ENCODE measurements at regions not wholly inside any gene's neighbourhood (a gene's known extent, or its start where the extent isn't known, plus 50 kb on each side); places are given as distances from the start of the nearest gene placed in this dataset.
"Not testable (repeated sequence)": the region's sequence is repeated elsewhere in the genome, so short reads cannot be mapped to it uniquely, and the experiment has no call there.

GRCh38 chr11:70551351-70552166, 153.2 kb downstream of the CTTN start:
- DNase-seq: no peak

DNA sequence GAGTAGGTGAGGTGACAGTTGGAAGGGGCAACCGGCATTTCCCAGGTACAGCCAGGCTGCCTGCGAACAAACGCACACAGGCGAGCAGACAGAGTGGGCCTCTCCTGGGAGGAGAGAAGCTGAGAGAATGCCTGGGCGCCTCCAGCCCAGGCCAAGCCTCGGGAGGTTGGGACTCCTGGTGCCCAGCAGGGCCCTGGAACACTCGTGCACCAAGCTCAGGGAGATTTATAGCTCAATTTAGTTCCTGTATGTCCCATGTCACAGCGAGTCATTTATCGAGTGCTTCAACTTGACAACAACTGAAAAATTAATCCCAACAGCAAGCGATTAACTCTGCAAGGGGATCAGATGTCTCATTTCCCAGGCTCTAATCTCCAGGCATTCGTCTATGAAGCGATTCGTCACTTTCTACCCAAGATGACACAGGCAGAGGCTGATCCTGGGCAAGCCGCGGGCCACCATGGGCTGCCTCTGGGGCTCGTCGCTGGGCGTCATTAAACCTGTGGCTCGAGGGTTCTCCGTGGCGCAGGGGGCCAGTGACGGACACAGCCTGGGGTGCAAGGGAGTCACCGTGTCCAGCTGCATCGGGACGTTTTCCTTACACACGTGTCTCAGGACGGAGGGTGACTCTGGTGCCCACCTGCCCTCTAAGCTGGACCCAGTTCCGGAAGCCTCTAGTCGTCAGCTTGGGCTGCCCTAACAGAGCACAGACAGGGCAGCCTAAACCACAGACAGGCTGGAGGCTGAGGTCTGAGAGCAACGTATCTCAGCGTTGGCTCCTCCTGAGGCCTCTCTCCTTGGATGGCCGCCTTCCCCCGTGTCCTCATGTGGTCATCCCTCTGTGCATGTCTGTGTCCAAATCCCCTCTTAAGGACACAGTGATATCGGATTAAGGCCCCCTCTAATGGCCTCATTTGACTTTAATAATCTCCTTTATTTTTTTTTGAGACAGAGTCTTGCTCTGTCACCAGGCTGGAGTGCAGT, 154.1 kb downstream of the CTTN start:
- DNase-seq: no peak

DNA sequence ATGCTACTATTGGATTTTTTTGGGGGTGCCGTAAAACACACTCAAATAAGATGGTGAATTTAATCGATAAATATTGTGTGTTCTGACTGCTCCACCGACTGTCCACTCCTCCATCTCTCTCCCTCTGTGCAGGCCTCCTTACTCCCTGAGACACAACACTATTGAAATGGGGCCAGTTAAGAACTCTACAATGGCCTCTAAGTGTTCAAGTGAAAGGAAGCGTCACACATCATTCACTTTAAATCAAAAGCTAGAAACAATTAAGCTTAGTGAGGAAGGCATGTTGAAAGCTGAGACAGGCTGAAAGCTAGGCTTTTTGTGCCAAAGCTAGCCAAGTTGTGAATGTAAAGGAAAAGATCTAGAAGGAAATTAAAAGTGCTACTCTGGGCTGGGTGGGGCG, 156.7 kb downstream of the CTTN start:
- DNase-seq: peak; percentile 38

DNA sequence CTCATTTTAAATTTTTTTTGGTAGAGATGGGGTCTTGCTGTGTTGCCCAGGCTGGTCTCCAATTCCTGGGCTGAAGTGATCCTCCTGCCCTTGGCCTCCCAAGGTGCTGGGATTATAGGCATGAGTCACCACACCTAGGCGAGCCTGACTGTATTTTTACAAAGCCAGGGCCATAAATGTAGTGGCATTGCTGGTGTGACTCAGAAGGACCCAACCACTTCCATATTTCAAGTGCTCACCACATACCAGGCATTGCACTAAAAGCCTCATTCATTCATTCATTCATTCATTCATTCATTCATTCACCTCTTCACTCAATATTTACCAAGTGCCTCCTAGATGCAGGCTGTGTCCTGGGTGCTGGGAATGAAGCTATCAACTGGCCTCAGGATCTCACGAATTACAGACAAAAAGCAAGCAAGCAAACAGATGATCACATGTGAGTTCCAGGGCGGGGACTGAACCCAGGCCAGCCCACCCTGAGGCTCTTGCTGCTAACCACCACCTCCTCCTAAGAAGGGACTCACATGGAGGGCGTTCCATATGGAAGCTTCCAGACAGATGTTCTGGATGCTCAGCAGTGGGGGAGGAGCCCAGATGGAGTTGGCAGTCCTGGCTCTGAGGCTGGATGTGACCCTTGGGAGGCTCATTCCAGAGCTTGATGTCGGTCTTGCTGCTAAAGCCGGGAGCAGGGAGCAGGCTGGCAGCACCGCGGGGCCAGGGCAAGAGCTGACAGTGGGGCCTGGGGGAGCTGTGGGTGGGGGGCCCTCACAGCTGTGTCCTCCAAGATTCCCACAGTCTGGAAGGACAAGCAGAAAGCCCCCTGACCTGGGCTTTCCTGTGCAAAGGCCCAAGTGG, 158.8 kb downstream of the CTTN start:
- no peak for DNase-seq

- DNase-seq: no peak
Measured at GRCh38 chr11:70557742-70558485, 159.6 kb downstream of the CTTN start.

GRCh38 chr11:70558681-70559080, 160.4 kb downstream of the CTTN start:
- no peak for DNase-seq

- no peak for DNase-seq
Measured at GRCh38 chr11:70559516-70559915, 161.2 kb downstream of the CTTN start.

DNA sequence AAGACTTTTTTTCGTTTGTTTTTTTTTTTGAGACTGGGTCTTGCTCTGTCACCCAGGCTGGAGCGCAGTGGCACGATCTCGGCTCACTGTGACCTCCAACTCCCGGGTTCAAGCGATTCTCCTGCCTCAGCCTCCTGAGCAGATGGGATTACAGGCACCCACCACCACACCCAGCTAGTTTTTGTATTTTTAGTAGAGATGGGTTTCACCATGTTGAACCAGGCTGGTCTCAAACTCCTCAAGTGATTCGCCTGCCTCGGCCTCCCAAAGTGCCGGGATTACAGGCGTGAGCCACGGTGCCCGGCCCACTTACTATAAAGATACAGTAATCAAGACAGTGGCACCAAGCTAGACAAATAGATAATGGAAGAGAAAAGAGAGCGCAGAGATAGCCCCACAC, 162.3 kb downstream of the CTTN start:
- DNase-seq: not testable (repeated sequence)

GRCh38 chr11:70566768-70567530, 168.6 kb downstream of the CTTN start:
- no peak for DNase-seq

DNA sequence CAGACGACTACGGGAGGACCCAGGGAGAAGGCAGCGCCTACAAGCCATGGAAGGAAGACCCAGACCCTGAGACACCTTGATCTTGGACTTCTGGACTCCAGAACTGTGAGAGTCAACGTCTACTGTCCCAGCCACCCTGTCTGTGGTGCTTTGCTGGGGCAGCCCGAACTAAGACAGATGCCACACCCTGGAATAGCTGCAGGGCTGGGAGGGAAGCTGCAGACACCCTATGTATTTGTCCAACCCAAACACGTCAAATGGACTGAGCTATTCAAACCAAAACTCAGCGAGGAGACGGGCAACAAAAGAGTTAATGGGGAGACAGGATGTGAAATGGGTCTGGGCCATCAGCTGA, 169.3 kb downstream of the CTTN start:
- DNase-seq: no peak

DNA sequence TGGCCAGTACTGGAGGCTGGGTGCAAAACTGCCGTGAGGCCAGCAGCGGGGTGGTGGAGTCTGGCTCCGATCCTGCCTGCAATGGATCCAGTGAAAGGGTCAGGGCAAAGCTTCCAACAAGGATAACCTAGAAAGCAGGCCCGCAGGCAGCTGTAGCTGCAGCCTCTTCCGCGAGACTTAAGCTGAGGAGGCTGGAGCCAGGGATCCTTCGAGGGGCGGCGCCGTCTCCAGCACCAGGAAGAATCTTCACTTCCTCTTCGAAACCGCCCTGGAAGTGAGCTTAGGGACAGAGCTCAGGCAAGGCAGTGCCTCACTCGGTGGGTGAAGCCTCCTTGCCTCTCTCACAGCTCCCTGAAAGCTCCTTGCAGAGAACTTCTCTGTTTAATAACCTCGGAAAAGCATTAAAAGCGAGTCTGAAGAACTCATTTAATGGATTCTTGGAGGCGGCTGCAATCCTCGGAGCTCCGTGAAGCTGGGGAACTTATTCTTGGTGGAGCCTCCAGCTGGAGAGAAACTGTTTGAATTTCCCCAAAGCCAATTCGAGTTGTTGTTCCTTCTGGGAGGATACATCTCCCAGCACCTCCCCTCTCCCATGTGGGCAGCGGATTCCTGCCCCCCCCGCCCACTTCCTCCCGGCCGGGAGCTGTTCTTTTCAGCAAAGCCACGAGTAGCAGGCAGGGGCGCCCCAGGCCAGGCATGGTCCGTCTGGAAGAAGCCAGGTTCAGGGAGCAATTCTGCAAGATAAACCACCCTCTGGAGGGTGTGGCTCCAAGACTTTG, 169.9 kb downstream of the CTTN start:
- DNase-seq: no peak

DNA sequence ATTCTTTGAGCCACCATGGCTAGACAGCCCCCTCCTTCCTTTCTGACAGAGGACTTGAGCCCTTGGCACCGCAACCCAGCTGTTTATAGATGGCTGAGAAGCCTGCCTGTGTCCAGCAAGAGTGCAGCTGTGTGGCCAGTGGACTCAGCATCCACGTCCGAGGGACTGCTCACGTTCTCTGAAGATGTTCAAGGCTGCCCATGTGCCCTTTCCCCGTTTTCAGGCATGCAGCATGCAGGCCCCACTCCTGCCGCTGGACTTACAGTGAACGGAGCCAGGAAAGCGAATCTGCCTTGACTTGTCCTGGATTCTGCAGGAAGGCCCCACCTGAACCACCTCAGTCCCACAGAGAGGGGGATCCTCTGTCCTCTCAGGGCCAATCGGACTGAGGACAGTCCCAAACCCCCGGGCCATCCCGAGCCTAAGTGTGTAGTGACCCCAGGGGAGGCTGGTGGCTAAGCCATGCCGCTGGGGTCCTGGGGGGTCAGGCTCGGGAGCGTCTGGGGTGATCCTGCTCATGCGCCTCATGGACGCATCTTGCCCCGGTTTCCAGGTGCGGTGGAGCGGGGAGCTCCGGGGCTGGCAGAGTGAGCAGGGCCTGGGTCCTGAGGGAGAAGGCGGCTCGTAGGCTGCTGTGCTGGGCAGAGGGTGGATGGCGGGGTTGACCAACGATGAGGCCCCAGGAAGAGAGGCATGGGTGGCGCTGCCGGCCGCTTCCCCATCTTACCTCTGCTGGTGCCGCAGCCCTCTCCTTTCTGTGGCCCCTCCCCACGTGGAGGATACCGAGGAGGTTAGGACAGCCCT, 170.7 kb downstream of the CTTN start:
- DNase-seq: no peak

- no peak for DNase-seq
Measured at GRCh38 chr11:70569618-70569890, 171.2 kb downstream of the CTTN start.

DNA sequence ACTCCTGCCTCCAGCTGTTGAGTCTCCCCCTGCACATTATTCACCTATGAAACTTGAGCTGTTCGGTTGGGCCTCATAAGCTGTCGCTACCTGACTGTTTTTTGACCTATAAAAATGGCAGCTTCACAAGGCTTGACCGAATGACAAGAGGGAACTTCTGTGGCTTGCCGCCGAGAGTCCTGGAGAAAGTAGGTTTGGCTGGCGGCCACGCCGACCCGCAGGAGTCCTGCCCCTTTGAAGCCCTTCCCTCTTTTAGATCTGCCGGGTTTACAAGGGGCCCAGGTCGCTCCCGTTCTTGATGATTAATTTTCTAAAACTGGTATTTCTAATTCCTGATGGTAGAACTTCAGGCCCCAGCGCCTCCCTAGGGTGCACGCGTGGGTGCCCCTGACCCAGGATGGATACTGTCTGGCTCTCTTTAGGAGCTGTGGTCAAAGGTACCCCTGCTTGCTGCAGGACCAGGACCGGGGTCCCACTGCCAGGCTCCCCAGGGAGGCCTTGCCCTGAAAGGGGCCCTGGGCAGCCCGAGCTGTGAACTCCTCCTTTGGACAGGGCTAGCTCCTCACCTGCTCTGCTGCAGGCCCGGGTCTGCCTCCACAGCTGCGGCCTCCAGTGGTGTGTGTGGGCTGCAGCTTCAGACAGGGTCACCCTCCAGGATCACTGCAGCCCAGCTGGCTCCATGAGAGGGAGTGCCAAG, 171.8 kb downstream of the CTTN start:
- DNase-seq: no peak

- no peak for DNase-seq
Measured at GRCh38 chr11:70570693-70571395, 172.5 kb downstream of the CTTN start.

- DNase-seq: no peak
Measured at GRCh38 chr11:70572974-70573260, 174.6 kb downstream of the CTTN start.

GRCh38 chr11:70573701-70574151, 175.4 kb downstream of the CTTN start:
- DNase-seq: no peak

- DNase-seq: no peak
Measured at GRCh38 chr11:70574725-70575347, 176.5 kb downstream of the CTTN start.
